Islet precursor cell (in vitro differentiated cells): ENCODE measurements at regions not wholly inside any gene's neighbourhood (a gene's known extent, or its start where the extent isn't known, plus 50 kb on each side); places are given as distances from the start of the nearest gene placed in this dataset.

Source experiments
- DNase-seq: peaks from one replicate; pipeline ENCODE4 v3.0.0-alpha.2; 2018

- no peak for DNase-seq
Observed at GRCh38 chr16:6360641-6361040, 972.0 kb upstream of the RBFOX1 start.

DNA sequence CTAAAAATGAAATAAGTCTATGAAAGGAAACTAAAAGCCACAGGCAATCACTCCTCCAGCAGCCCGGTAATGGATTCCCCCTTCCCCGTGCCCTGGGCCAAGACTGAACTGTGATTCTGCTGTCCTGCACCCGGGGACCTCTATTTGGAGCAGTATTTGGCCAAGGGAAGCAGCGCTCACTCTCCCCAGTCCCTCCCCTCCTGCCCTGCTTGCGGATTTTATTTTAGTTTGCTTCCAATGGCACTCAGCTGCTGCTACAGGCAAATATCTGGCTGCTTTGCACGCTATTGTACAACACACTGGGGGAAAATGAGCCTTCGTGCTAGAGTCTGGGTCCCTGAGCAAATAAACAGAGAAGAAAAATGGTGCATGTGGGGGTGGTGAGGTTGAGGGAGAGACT is 975.7 kb upstream of the RBFOX1 start:
- DNase-seq, result no peak

GRCh38 chr16:6349725-6350124 is 982.9 kb upstream of the RBFOX1 start:
- DNase-seq, result no peak

GRCh38 chr16:6345090-6345489 is 987.6 kb upstream of the RBFOX1 start:
- no peak for DNase-seq

DNA sequence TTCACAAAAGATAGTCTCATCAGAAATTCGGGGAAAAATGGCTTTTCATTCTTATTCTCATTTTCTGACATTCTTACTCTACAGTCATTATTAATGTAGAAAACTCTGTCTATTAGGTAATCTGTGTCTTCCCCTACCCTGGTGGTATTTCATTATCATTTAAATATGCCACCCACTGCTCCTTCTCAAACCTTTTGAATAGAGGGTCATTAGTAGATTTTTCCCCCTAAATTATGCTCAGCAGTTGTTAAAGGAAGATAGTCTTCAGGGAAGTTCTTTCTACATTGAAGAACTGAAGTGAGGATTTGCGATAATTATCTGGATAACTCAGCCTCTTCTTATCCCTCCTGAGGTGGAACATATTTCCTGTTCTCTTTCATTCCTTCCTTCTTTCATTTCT is 989.5 kb upstream of the RBFOX1 start:
- DNase-seq, result no peak

DNA sequence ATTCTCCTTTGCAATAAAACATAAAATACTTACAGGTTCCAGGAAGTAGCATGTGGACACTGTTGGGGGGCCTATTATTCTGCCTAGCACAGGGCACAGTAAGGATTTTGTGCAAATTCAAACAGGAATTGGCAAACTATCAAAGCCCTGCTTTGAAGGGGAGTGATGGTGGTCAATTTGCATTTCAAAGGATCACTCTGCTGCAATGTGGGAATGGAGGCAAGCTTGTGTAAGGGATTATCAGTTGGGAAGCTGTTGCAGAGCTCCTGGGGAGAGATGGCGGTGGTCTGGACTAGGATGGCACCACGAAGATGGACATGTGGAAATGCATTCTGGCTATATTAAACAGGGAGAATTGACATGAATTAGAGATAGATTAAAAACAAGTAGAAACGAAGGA is 990.7 kb upstream of the RBFOX1 start:
- DNase-seq, result no peak

DNA sequence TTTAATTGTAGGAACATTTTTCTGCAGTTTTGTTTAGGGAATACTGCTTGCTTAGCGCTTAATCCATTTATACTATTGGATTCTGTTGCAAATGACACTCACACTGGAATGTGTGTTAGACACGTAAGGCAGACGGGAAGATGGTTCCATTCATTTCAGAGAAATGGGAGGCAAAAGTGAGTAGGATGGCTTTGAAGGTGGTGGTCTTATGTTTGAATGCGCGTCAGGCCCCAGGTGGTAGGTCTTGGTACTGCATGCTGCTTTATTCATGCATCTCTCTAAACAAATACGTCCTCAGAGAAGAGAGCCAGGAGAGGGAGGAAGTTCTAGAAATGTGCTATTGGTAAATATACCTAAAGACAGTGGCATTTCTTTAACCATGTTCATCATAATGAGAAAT is 997.6 kb upstream of the RBFOX1 start:
- peak; percentile 72 for DNase-seq

GRCh38 chr16:6331770-6332169 is 1000.9 kb upstream of the RBFOX1 start:
- DNase-seq, result no peak

GRCh38 chr16:6317934-6318333 is 1014.7 kb upstream of the RBFOX1 start:
- no peak for DNase-seq

DNA sequence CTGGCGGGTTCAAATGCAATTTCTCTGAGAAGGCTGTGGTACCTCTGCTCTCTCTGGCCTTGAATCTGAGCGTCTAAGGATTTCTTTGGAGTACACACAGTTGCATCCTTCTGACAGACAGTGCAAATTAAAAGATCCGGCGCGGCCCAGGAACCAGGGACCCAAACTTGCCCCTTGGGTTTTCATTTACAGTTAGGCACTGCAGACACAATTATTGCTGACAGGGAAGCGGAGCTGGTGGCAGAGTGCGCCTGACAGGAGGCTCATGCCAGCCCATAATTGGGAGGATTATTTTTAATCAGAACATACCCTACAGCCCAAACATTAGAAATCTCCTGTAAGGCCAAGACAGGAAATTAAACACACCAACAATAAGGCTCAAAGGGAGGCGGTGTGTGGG is 1023.4 kb upstream of the RBFOX1 start:
- DNase-seq, result no peak

GRCh38 chr16:6308176-6308575 is 1024.5 kb upstream of the RBFOX1 start:
- no peak for DNase-seq

DNA sequence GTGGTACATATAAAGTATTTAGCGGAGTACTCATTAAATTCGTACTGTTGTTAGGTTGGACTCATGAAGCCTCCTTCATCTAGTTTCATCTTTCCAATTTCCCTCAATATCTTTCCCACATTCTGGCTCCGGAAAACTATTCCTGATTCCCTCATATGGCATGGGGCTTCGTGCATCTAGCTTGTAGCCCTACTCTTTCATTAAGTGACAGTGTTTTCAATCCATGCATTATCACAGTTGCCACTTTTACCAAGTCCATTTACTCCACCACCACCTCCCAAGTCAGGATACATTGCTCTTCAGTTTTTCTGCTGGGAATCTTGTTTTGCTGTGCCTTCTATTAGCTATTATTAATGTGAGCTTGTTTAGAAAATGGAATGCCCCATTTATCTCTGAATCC is 1032.1 kb upstream of the RBFOX1 start:
- DNase-seq, result no peak

DNA sequence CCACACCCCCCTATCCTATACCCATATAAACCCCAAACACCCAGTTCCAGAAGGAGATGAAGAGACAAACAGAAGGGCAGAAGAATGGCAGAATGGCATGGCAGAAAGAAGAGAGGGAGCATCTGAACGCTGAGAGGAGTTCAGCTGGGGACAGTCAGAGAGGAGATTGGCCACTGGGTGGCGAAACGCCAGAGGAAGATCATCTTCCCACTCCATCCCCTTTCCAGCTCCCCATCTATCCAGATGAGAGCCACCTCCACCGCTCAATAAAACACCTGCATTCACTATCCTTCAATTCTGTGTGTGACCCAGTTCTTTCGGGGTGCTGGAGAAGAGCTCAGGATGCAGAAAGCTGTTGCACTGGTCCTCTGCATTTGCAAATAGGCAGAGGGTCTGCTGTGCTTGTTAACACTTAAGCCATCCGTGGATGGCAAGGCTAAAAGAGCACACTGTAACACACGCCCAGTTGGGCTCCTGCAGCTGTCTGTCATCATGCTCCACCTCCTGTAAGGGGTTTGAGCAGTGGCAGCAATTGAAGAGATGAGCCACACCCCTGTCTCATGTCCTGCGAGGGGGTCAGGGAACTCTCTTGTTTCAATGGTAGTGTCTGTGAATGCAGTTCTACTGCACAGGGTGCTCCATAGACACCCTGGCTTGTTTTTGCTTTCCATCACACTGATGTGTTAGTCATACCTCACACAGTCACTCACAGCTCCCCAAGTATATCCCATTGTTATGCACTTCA is 1034.8 kb upstream of the RBFOX1 start:
- DNase-seq, result no peak

- no peak for DNase-seq
Observed at GRCh38 chr16:6286176-6286575, 1046.5 kb upstream of the RBFOX1 start.

DNA sequence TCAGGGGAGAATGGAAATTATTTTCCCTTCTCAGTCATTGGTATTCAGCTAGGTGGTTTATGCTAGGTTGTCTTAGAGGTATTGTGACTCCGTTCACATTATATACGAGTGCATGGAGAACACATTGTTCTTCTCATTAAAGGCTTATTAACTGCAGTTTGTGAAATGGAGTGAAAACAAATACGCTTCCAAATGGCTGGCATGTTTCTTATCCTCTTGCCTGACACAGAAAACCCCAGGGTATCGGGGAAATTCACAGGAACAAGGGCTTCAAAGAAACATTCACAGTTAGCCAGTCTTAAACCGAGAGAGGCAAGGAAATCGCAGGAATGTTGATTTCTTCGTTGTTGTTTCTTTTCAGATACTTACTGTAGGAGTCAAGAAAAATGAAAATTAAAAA is 1047.9 kb upstream of the RBFOX1 start:
- DNase-seq, result no peak

DNA sequence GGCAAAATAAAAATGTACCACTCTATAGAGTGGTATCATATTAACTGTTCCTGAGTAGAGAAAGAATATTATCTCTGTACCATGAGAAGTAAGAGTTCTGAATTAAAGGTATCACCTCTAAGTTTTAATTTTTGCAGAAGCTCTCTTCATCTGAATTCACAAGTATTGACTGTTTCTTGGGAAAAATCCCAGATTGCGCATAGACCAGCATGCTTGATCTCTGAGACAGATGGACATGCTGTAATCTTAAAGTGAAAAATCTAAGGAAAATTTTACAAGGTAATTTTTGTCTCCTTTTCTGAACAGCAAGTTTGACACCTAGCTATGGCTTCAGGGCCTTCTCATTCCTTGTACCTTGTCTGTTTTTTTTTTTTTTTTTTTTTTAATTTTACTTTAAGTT is 1050.7 kb upstream of the RBFOX1 start:
- no peak for DNase-seq

DNA sequence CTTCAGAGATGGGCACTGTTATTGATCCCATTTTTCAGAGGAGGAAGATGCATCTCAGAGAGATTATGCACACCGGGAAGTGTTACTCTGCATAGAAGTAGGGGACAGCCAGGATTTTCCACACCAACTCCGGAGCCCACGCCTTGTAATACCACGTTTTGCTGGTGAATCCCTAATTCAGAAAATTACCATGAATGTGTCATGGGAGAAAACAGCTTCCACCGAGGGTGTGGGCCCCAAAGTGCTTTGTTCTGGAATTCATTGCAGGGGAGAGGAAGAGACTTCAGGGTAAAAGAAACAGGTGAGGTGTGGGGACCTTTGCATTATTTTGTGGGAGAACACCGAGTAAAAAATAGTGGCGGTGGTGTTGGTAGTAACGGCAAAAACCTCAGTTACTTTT is 1051.4 kb upstream of the RBFOX1 start:
- no peak for DNase-seq

DNA sequence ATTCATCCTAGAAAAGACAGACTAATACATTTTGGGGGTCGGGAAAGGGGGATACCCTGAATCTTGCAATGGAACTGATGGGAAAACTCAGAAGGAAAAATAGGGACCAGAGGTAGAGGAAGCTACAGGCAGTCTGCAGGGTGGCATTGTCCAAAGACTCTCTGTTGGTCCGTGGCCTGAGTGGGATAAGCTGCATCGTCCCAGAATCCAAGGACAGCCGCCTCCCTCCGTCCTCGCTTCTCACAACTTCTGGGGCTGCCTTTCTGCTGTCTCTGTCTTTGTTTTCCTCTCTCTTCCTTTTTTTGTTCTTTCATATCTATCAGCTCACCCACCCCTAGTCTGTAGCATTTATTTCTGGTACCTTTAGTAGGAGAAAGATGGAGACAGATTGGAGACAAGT is 1052.6 kb upstream of the RBFOX1 start:
- DNase-seq, result no peak

- no peak for DNase-seq
Observed at GRCh38 chr16:6279286-6279685, 1053.4 kb upstream of the RBFOX1 start.

- no peak for DNase-seq
Observed at GRCh38 chr16:6274351-6274750, 1058.3 kb upstream of the RBFOX1 start.

DNA sequence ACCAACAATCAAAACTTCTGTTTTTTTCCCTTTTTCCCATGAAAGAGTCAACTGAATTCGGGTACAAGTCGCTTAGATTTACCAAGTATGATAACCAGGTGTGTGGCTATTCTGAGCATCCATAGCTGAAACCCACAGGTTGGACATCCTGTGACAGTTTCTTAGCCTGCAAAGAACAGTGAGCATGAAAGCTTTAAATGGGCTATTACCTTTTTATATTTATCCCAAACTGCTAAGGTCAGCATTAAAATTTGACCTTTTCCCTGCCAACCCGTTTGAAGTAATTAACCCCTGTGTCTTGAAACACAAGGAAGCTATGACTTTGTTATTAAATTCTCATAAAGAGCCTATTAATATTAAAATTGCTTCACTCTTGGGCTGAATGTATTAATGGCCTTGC is 1065.0 kb upstream of the RBFOX1 start:
- DNase-seq, result no peak

GRCh38 chr16:6266703-6267102 is 1065.9 kb upstream of the RBFOX1 start:
- no peak for DNase-seq

DNA sequence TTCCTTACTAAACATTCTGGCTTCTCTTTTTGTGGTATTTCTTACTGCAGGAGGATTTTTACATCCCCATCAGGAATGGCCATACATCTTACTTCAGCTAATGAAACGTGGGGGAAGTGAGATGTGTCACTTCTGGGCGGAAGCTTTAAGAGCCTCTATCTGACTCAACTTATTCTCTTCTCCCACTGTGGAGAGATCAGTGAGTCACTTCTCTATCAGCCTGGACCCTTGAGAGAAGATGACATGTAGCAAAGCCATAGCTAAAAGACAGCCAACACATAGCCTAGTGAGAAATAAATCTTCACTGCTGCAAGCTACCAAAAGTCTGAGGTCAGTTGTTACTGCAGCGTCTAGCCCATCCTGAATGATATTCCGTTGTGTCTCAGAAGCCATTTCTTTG is 1066.7 kb upstream of the RBFOX1 start:
- DNase-seq, result no peak

DNA sequence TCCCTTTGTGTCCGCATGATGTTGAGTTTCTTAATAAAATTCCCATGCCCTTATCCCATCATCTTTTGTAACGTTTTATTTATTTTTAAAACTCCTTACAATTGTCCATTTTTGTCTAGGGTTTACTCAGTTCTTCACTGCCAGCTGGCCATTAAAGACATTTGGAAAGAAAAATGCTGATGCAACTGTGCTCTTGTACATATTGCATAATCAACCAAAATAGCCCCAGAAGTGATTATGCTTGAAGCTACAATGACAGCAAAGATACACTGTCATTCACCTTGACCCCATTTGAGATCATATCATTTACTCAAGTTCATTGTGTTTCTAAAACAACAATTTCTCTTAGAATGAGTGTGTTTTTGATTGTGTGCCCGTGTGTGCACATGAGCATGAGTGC is 1074.6 kb upstream of the RBFOX1 start:
- no peak for DNase-seq

GRCh38 chr16:6252541-6252940 is 1080.1 kb upstream of the RBFOX1 start:
- no peak for DNase-seq

GRCh38 chr16:6250511-6250910 is 1082.1 kb upstream of the RBFOX1 start:
- DNase-seq, result no peak
